Hematopoietic multipotent progenitor cell treated with erythropoietin and hydrocortisone succinate and interleukin-3 and kit ligand, for 15 days (in vitro differentiated cells): ENCODE measurements at regions not wholly inside any gene's neighbourhood (a gene's known extent, or its start where the extent isn't known, plus 50 kb on each side); places are given as distances from the start of the nearest gene placed in this dataset.
"Not testable (repeated sequence)": the region's sequence is repeated elsewhere in the genome, so short reads cannot be mapped to it uniquely, and the experiment has no call there.

Experiments used
- DNase-seq: peaks from one replicate; pipeline ENCODE4 v3.0.0-alpha.2; 2015; ENCODE audit warnings: low spot score

GRCh38 chr2:52386433-52387030 lies 1354.6 kb upstream of the NRXN1 start:
- no peak for DNase-seq

GRCh38 chr2:52383541-52383940 lies 1351.6 kb upstream of the NRXN1 start:
- no peak for DNase-seq

- DNase-seq, result no peak
Measured at GRCh38 chr2:52369178-52369577, 1337.2 kb upstream of the NRXN1 start.

GRCh38 chr2:52368141-52368540 lies 1336.2 kb upstream of the NRXN1 start:
- DNase-seq, result no peak

GRCh38 chr2:52365946-52366345 lies 1334.0 kb upstream of the NRXN1 start:
- DNase-seq, result no peak

GRCh38 chr2:52356556-52356955 lies 1324.6 kb upstream of the NRXN1 start:
- no peak for DNase-seq

GRCh38 chr2:52347292-52347691 lies 1315.4 kb upstream of the NRXN1 start:
- DNase-seq, result no peak

GRCh38 chr2:52345676-52346075 lies 1313.7 kb upstream of the NRXN1 start:
- DNase-seq, result no peak

- no peak for DNase-seq
Measured at GRCh38 chr2:52345082-52345481, 1313.2 kb upstream of the NRXN1 start.

GRCh38 chr2:52343706-52344266 lies 1311.9 kb upstream of the NRXN1 start:
- no peak for DNase-seq

- DNase-seq, result no peak
Measured at GRCh38 chr2:52343010-52343409, 1311.1 kb upstream of the NRXN1 start.

- no peak for DNase-seq
Measured at GRCh38 chr2:52342458-52342857, 1310.5 kb upstream of the NRXN1 start.

- no peak for DNase-seq
Measured at GRCh38 chr2:52341732-52342131, 1309.8 kb upstream of the NRXN1 start.

GRCh38 chr2:52340171-52340570 lies 1308.2 kb upstream of the NRXN1 start:
- no peak for DNase-seq

- DNase-seq, result not testable (repeated sequence)
Measured at GRCh38 chr2:52337786-52338185, 1305.9 kb upstream of the NRXN1 start.

GRCh38 chr2:52336951-52337350 lies 1305.0 kb upstream of the NRXN1 start:
- DNase-seq, result no peak

- DNase-seq, result no peak
Measured at GRCh38 chr2:52335727-52336126, 1303.8 kb upstream of the NRXN1 start.

GRCh38 chr2:52334185-52334584 lies 1302.3 kb upstream of the NRXN1 start:
- no peak for DNase-seq

- DNase-seq, result no peak
Measured at GRCh38 chr2:52327641-52328040, 1295.7 kb upstream of the NRXN1 start.

- no peak for DNase-seq
Measured at GRCh38 chr2:52314231-52314630, 1282.3 kb upstream of the NRXN1 start.

- no peak for DNase-seq
Measured at GRCh38 chr2:52312486-52312885, 1280.6 kb upstream of the NRXN1 start.

GRCh38 chr2:52311862-52312261 lies 1279.9 kb upstream of the NRXN1 start:
- no peak for DNase-seq

GRCh38 chr2:52308156-52308555 lies 1276.2 kb upstream of the NRXN1 start:
- no peak for DNase-seq

GRCh38 chr2:52294628-52295027 lies 1262.7 kb upstream of the NRXN1 start:
- no peak for DNase-seq
